Panc1 (cell line): ENCODE measurements at regions not wholly inside any gene's neighbourhood (a gene's known extent, or its start where the extent isn't known, plus 50 kb on each side); places are given as distances from the start of the nearest gene placed in this dataset.

ENCODE experiments used
- ATAC-seq: fragments of 200-7000 bp; cut with Tn5 transposase; 2 replicates; pipeline ENCODE4 v1.9.1; 2020; ENCODE audit warnings: mild to moderate bottlenecking, moderate library complexity
- BruUV-seq: library from RNA; stranded (reverse); fragments of 400-500 nt; replicated peaks from 2 replicates; lab custom pipeline; 2021; lab: Mats Ljungman, UMichigan
- CTCF ChIA-PET: fragments of 300-600 bp; sonication (Branson Sonifier 250); formaldehyde crosslinking; loops from one replicate; lab custom pipeline; 2022; ENCODE audit warnings: antibody characterized with exemption; lab: Charles Lee
- POLR2A ChIA-PET: fragments of 300-600 bp; sonication (Branson Sonifier 250); formaldehyde crosslinking; loops from one replicate; lab custom pipeline; 2022; ENCODE audit warnings: antibody characterized with exemption; lab: Charles Lee
- DNase-seq: peaks from one replicate; pipeline ENCODE4 v3.0.0-alpha.2; 2010; ENCODE audit warnings: low read depth, low spot score
- H3K27ac ChIP-seq: 2 replicates; pipeline ENCODE4 v1.5.1; 2011; ENCODE audit warnings: mild to moderate bottlenecking, low read length, inconsistent platforms
- H3K27me3 ChIP-seq: fragments of 200-500 bp; sonication (Bioruptor generic); 2 replicates; pipeline ENCODE4 v1.6.0; 2014; ENCODE audit warnings: low read length, inconsistent platforms; ENCODE audit not compliant: control insufficient read depth, insufficient read depth
- H3K36me3 ChIP-seq: fragments of 200-500 bp; sonication (Bioruptor generic); 2 replicates; pipeline ENCODE4 v1.5.1; 2014; ENCODE audit warnings: inconsistent platforms, mild to moderate bottlenecking, low read length, moderate library complexity; ENCODE audit not compliant: control insufficient read depth, insufficient read depth
- H3K4me1 ChIP-seq: 2 replicates; pipeline ENCODE4 v1.5.1; 2011; ENCODE audit warnings: inconsistent platforms, mild to moderate bottlenecking, low read length, moderate library complexity; ENCODE audit not compliant: control insufficient read depth, insufficient read depth
- H3K4me3 ChIP-seq, 2 experiments: 2 replicates each; pipeline ENCODE4 v1.5.1; 2011 to 2012; ENCODE audit warnings: low read depth in 2 of 2, low read length in 2 of 2, mild to moderate bottlenecking in 2 of 2, inconsistent platforms in 1 of 2, moderate library complexity in 1 of 2
- H3K9me3 ChIP-seq: fragments of 200-500 bp; sonication (Bioruptor generic); 2 replicates; pipeline ENCODE4 v1.5.1; 2014; ENCODE audit warnings: low read depth, mild to moderate bottlenecking, inconsistent platforms, low read length, moderate library complexity; ENCODE audit not compliant: control insufficient read depth, insufficient read depth
- CTCF ChIP-seq: fragments of 450-650 bp; IDR thresholded peaks from 2 replicates; pipeline ENCODE4 v1.5.1; 2017; ENCODE audit warnings: mild to moderate bottlenecking
- POLR2AphosphoS5 ChIP-seq: IDR thresholded peaks from 2 replicates; pipeline ENCODE4 v1.6.1; 2012; ENCODE audit warnings: mild to moderate bottlenecking, low read depth, low read length, moderate library complexity
- SIN3A ChIP-seq: IDR thresholded peaks from 2 replicates; pipeline ENCODE4 v1.6.1; 2012; ENCODE audit warnings: low read depth, mild to moderate bottlenecking, low read length, moderate library complexity, borderline replicate concordance; ENCODE audit not compliant: insufficient read depth
- TCF7L2 ChIP-seq: IDR thresholded peaks from 2 replicates; pipeline ENCODE4 v1.6.1; 2011; ENCODE audit warnings: mild to moderate bottlenecking, low read depth, low read length, inconsistent platforms
- in situ Hi-C: cut with HindIII; loops from 2 replicates; pipeline ENCODE4 v1.10.0; 2016; ENCODE audit warnings: low sequenced_read_pairs, low pct_unique_long_range_greater_than_20kb
- intact Hi-C: fragments of 100-400 bp; cut with micrococcal nuclease; formaldehyde crosslinking; loops from one replicate; pipeline ENCODE4 v1.10.0; 2022; ENCODE audit not compliant: unreplicated experiment
- TF ChIP-seq, protein P1 (sequence below), 2 experiments: IDR thresholded peaks; 2 replicates each; pipeline ENCODE4 v1.6.1; 2011 to 2012; ENCODE audit warnings: low read depth in 2 of 2, control low read depth in 1 of 2, low read length in 1 of 2, mild to moderate bottlenecking in 1 of 2, moderate library complexity in 1 of 2; ENCODE audit not compliant: insufficient read depth in 1 of 2

GRCh38 chr2:53536583-53537361, 230.8 kb upstream of the CHAC2 start:
- ATAC-seq = no peak

DNA sequence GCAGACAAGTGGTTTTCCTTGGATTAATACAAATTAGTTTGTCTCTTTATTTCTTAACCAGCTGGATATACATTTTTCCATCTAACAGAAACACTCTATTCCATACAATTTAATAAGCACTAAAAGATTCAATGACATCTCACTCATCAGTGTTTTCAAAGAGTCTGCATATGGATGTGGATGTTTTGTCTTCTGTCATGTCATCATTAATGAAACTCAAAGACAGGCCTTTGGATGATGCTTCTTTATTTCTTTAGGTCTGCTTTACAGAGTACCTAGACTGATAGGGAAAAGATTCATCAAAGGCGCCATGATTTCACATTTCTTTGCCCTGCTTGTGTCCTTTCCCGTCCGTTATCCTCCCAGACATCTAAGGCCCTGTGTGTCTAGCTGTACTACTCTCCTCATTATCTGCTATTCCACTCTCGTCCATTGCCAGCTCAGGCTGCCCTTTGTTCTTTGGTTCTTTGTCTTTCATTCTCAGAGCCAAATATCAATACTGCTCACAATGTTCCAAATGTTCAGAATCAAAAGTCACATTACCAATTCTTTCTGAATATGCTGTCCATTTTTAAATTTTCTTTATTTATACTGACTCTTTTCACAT, 232.3 kb upstream of the CHAC2 start:
- Histone ChIP-seq H3K36me3 (no peaks in the 10 kb centered on the region), H3K27ac (no peak overlapping the region), H3K4me3 (no peak overlapping the region), H3K4me1 (no peaks in the 10 kb centered on the region), H3K9me3 (no peaks in the 10 kb centered on the region), H3K27me3 (no peaks in the 10 kb centered on the region)
- ChIA-PET CTCF (no interaction called here), POLR2A (no interaction called here)
- intact Hi-C loops = no loop called here
- no TSS peak for BruUV-seq
- ATAC-seq = no peak
- no peak for DNase-seq
- TF ChIP-seq POLR2AphosphoS5 (no peak), TCF7L2 (no peak), CTCF (no peak), SIN3A (no peak)
- TF ChIP-seq, protein P1, sequence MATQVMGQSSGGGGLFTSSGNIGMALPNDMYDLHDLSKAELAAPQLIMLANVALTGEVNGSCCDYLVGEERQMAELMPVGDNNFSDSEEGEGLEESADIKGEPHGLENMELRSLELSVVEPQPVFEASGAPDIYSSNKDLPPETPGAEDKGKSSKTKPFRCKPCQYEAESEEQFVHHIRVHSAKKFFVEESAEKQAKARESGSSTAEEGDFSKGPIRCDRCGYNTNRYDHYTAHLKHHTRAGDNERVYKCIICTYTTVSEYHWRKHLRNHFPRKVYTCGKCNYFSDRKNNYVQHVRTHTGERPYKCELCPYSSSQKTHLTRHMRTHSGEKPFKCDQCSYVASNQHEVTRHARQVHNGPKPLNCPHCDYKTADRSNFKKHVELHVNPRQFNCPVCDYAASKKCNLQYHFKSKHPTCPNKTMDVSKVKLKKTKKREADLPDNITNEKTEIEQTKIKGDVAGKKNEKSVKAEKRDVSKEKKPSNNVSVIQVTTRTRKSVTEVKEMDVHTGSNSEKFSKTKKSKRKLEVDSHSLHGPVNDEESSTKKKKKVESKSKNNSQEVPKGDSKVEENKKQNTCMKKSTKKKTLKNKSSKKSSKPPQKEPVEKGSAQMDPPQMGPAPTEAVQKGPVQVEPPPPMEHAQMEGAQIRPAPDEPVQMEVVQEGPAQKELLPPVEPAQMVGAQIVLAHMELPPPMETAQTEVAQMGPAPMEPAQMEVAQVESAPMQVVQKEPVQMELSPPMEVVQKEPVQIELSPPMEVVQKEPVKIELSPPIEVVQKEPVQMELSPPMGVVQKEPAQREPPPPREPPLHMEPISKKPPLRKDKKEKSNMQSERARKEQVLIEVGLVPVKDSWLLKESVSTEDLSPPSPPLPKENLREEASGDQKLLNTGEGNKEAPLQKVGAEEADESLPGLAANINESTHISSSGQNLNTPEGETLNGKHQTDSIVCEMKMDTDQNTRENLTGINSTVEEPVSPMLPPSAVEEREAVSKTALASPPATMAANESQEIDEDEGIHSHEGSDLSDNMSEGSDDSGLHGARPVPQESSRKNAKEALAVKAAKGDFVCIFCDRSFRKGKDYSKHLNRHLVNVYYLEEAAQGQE (IDR thresholded peaks at IDR 0.05; ENCODE audit: insufficient read depth in 1 of 2, low read depth in 2 of 2, low read length in 1 of 2) = no peak
- in situ Hi-C loops = no loop called here

More at GRCh38 chr2:53536583-53537361, 230.8 kb upstream of the CHAC2 start:
- intact Hi-C loops = no loop called here
- BruUV-seq = no TSS peak
- in situ Hi-C loops = no loop called here
- Histone ChIP-seq H3K9me3 (no peaks in the 10 kb centered on the region), H3K4me1 (no peaks in the 10 kb centered on the region), H3K36me3 (no peaks in the 10 kb centered on the region), H3K27ac (no peak overlapping the region), H3K27me3 (no peaks in the 10 kb centered on the region), H3K4me3 (no peak overlapping the region)
- ChIA-PET CTCF (no interaction called here), POLR2A (interaction anchor here (0.6 kb wide), 1 partner anchor 38 kb away, joined by 8 read pairs; no protein-coding TSS in a partner anchor)
- no peak for TF ChIP-seq SIN3A
- TF ChIP-seq CTCF = no peak
- TF ChIP-seq, protein P1 (IDR thresholded peaks at IDR 0.05; ENCODE audit: insufficient read depth in 1 of 2, low read depth in 2 of 2, low read length in 1 of 2) = no peak
- no peak for TF ChIP-seq POLR2AphosphoS5
- no peak for TF ChIP-seq TCF7L2
- no peak for DNase-seq
